ENCODE measurements at regions not wholly inside any gene's neighbourhood (a gene's known extent, or its start where the extent isn't known, plus 50 kb on each side); places are given as distances from the start of the nearest gene placed in this dataset.

DNA sequence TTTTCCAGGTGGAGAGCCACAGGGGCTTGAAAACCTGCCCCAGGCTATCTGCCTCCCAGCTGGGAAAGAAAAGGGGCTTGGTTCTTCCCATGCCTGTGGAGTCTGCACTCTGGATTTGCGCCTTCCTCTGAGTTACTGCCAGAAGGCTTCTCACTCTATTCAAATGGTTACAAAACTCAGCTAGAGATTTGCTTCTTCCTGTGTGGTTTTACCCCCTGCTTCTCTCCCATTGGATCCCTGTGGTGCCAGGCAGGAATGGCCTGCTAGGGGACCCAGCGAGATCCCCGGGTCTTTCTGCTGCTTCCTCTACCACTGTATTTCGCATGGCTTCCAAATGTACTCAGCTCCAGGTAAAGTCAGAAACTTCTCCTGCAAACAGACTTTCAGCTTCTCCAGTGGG, 192.0 kb upstream of the HS3ST5 start:
- DNase-seq = no peak
- TF ChIP-seq GATA1 (IDR thresholded peaks at IDR 0.05; ENCODE audit: low read depth, low read length) (no peak), POLR2A (IDR thresholded peaks at IDR 0.05; ENCODE audit: low read length) (no peak)

DNA sequence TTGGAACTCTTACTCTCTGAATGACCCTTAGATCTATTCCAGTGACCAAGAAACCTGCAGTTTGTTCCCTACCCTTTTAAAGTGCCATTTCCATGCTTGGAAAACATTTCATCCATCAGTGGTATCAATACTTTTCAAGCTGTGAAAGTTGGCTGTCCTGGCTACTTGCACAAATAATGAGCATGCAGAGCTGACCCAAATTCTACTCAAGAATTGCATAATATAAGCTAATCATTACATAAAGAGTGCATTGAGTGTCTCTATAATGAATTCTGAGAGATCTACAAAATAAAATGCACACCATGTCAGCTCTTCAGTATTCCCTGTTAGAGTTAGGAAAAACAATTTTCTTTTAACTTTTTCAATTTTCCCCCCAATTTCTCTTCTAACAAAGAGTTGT, 181.3 kb upstream of the HS3ST5 start:
- DNase-seq = no peak
- no peak for TF ChIP-seq GATA1 (IDR thresholded peaks at IDR 0.05; ENCODE audit: low read depth, low read length)
- TF ChIP-seq POLR2A (IDR thresholded peaks at IDR 0.05; ENCODE audit: low read length) = no peak

- no peak for TF ChIP-seq GATA1 (IDR thresholded peaks at IDR 0.05; ENCODE audit: low read depth, low read length)
- no peak for TF ChIP-seq POLR2A (IDR thresholded peaks at IDR 0.05; ENCODE audit: low read length)
- no peak for DNase-seq
These were observed 180.7 kb upstream of the HS3ST5 start for GRCh38 chr6:114523508-114523907.

- no peak for TF ChIP-seq GATA1 (IDR thresholded peaks at IDR 0.05; ENCODE audit: low read depth, low read length)
- no peak for TF ChIP-seq POLR2A (IDR thresholded peaks at IDR 0.05; ENCODE audit: low read length)
- DNase-seq = no peak
These were observed 179.1 kb upstream of the HS3ST5 start for GRCh38 chr6:114521926-114522325.

GRCh38 chr6:114520976-114521375, 178.2 kb upstream of the HS3ST5 start:
- no peak for TF ChIP-seq POLR2A (IDR thresholded peaks at IDR 0.05; ENCODE audit: low read length)
- TF ChIP-seq GATA1 (IDR thresholded peaks at IDR 0.05; ENCODE audit: low read depth, low read length) = no peak
- no peak for DNase-seq

- TF ChIP-seq POLR2A (IDR thresholded peaks at IDR 0.05; ENCODE audit: low read length) (no peak), GATA1 (IDR thresholded peaks at IDR 0.05; ENCODE audit: low read depth, low read length) (no peak)
- no peak for DNase-seq
These were observed 171.3 kb upstream of the HS3ST5 start for GRCh38 chr6:114514170-114514569.

DNA sequence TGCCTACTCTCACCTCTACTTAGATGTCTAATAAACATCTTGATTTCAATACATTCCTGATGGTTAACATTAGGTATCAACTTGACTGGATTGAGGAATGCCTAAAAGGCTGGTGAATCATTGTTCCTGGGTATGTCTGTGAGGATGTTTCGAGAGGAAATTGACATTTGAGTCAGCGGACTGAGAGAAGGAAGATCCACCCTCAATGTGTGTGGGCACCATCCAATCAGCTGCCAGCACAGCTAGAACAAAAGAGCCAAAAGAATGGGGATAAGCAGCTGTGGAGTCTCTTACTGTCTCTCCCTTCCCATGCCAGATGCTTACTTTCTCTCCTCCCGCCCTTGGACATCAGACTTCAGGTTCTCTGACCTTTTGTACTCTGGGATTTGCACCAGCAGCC, 128.6 kb upstream of the HS3ST5 start:
- TF ChIP-seq POLR2A (IDR thresholded peaks at IDR 0.05; ENCODE audit: low read length) = no peak
- TF ChIP-seq GATA1 (IDR thresholded peaks at IDR 0.05; ENCODE audit: low read depth, low read length) = no peak
- no peak for DNase-seq

DNA sequence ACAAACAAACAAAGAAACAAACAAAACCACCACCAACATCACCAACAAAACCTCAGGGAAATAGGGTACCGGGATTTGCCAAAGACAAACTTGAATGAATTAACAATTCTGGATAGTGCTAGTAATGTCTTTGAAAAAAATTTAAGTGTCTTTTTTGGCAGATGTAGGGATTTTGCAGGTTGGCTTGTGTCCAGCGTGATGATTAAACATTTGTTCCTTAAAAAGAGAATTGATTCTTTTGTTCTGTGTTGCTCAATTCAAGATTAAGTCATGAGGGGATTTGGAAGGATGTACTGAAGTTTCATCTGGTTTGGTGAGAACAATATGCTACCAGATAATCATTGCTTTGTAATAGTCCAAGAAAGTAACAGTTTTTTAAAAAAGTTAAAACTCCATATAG, 125.1 kb upstream of the HS3ST5 start:
- no peak for DNase-seq
- TF ChIP-seq POLR2A (IDR thresholded peaks at IDR 0.05; ENCODE audit: low read length) (no peak), GATA1 (IDR thresholded peaks at IDR 0.05; ENCODE audit: low read depth, low read length) (no peak)

DNA sequence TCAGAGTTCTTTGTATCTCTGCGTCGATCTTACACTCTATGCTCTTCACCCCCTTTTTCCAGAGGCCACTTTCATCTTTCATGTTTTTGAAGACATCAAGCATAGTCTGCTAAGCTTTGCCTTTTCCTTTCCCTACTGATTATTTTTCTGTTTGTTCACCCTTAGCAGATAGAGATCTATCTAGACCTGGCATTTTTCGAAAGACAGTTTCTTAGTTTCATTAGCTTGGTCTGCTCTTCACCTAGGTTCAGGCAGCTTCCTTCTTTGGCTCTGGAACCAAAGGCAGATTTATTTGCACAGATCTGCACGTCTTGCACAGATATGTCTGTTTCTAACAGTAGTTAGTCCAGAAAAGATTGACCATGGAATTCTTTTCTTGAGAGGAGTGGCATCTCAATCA, 122.7 kb upstream of the HS3ST5 start:
- TF ChIP-seq GATA1 (IDR thresholded peaks at IDR 0.05; ENCODE audit: low read depth, low read length) = no peak
- no peak for TF ChIP-seq POLR2A (IDR thresholded peaks at IDR 0.05; ENCODE audit: low read length)
- DNase-seq = no peak

- TF ChIP-seq POLR2A (IDR thresholded peaks at IDR 0.05; ENCODE audit: low read length) (no peak), GATA1 (IDR thresholded peaks at IDR 0.05; ENCODE audit: low read depth, low read length) (no peak)
- DNase-seq = no peak
These were observed 111.0 kb upstream of the HS3ST5 start for GRCh38 chr6:114453737-114454276.

DNA sequence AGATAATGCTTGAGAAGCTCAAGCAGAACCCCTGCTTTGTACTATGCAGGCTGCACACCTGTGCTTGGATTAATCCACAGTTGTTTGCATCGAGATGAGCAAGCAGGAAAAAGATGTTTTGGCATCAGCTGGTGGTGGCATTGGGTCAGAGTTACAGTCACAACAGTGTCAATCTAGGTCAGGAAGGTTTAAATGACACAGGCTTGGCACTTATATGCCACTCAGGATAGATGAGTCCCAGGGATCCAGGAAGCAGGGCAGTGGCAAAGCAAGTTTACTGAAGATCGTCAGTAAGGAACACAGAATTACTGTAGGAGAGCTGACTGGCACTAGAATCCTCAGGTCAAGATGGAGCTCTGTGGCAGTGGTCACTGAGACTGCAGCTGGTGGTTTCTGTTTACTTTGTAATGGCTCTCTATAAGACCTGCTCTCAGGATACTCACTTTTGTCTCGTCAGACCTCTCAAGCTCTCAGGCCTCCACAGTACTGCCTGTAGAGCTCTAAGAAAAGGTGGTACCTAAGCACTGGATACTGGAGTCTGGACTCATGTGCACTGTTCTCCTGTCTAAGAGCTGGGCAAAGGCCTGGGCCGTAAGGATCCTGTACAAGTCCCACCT, 110.1 kb upstream of the HS3ST5 start:
- DNase-seq = no peak
- no peak for TF ChIP-seq GATA1 (IDR thresholded peaks at IDR 0.05; ENCODE audit: low read depth, low read length)
- no peak for TF ChIP-seq POLR2A (IDR thresholded peaks at IDR 0.05; ENCODE audit: low read length)

DNA sequence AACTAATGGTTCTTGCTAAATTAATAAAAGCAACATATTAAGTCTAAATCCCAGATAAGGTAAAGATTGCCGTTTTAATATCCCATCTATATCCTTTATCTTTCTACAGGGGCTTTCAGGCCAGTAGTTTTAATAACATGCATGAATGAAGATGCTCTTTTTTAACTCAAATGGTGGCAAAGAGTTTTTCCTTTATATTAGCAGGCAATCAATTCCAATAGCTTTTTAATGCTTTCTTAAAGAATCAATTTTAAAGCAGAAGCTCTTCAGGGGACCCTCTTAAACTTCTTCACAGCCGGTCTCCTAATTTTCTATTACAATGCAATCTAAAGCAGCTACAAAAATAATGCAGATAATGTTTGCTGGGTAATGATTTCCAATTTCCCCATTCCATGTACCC, 107.8 kb upstream of the HS3ST5 start:
- TF ChIP-seq POLR2A (IDR thresholded peaks at IDR 0.05; ENCODE audit: low read length) = no peak
- no peak for TF ChIP-seq GATA1 (IDR thresholded peaks at IDR 0.05; ENCODE audit: low read depth, low read length)
- no peak for DNase-seq

GRCh38 chr6:114449659-114450058, 106.8 kb upstream of the HS3ST5 start:
- DNase-seq = no peak
- TF ChIP-seq POLR2A (IDR thresholded peaks at IDR 0.05; ENCODE audit: low read length) (no peak), GATA1 (IDR thresholded peaks at IDR 0.05; ENCODE audit: low read depth, low read length) (no peak)

DNA sequence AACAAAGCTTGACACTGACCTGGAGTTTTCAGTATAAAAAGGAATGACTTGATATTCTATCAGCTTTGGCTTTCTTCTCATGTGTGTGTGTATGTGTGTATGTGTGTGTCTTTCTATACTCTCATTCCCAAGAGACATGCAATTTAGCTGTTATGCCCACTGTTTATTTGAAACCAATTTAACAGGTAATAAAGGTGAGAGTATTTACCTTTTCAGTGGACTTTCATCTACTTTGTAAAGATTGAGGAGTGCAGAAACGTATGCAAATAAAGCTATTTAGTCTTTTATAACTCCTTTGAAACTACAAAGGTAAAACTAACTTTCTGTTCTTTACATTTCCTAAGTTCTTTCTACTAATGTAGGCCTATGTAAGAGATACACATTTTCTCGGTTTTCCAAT, 103.5 kb upstream of the HS3ST5 start:
- DNase-seq = no peak
- TF ChIP-seq GATA1 (IDR thresholded peaks at IDR 0.05; ENCODE audit: low read depth, low read length) (no peak), POLR2A (IDR thresholded peaks at IDR 0.05; ENCODE audit: low read length) (no peak)

DNA sequence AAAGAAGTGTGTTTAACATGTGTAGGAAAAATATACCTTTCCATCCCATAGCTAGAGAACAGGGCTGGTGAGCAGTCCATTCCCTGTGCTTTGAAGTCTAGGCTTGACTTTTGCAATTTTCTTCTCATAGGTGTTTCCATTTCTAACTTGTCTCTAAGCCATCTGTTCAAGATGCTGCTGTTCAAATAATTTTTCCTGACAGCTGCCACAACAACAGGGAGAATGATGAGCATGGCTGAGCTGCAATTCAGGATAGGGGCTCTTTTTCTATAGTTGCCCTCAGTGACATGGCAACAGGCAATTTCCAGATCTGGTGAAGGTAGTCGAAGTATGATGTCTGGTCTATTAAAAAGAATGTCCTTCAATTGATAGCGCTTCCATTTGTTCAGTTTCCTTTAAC, 103.0 kb upstream of the HS3ST5 start:
- DNase-seq = no peak
- TF ChIP-seq GATA1 (IDR thresholded peaks at IDR 0.05; ENCODE audit: low read depth, low read length) (no peak), POLR2A (IDR thresholded peaks at IDR 0.05; ENCODE audit: low read length) (no peak)
